Fibroblast of skin of right quadriceps (primary cell): ENCODE measurements at regions not wholly inside any gene's neighbourhood (a gene's known extent, or its start where the extent isn't known, plus 50 kb on each side); places are given as distances from the start of the nearest gene placed in this dataset.
"Not testable (repeated sequence)": the region's sequence is repeated elsewhere in the genome, so short reads cannot be mapped to it uniquely, and the experiment has no call there.

Source experiments
- DNase-seq: peaks from one replicate; pipeline ENCODE4 v3.0.0-alpha.2; 2013

DNA sequence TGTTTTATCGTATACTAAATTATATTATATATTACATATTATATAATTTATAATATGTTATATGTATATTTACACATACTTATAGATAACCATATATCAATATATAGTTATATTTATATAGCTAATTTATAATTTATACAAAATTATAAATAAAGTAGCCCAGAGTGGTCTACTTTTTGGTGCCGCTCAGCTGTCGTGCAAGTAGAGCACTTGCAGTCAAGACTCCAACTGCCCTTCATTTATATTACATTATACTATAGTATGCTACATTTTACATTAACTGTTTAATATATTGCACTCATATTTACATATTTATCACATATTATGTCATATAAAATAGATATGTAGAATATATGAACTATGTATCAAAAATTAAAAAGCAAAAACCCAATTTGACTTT, 1124.7 kb upstream of the MIR17HG start:
- no peak for DNase-seq

- no peak for DNase-seq
These were observed 1117.2 kb upstream of the MIR17HG start for GRCh38 chr13:90230311-90230710.

GRCh38 chr13:90232291-90232690, 1115.2 kb upstream of the MIR17HG start:
- DNase-seq: no peak

DNA sequence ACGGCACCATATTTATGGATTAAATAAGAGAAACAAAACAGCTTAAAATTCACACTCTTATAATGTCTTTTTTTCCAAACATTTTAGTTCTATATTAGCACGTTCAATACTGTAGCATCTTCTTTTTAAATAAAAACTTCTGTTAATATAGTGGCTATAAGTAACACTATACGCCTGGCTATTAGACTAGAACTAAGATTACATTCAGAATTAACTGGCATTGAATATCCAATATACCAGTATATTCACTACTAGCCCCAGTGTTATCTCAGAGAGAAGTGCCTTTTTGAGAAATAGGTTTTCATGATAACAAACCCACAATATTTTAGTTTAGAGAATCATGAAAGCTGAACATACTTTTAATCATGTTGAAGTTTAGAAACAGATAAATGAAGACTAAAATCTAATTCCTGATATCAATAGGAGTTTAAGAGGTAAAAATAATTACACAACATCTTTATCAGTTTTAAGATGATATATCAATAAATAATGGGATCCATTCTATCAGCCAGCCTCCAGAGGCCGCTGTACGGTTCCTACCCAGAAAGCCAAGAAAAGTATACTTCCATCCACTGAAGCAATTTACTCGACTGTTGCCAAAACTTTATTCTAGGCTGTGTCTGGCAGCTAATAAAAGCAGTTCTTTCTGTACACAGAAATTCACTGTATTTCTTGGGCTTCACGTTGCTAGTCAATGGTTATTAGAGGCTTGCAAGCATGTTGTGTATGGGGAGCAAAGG, 1113.4 kb upstream of the MIR17HG start:
- no peak for DNase-seq

GRCh38 chr13:90237852-90238251, 1109.6 kb upstream of the MIR17HG start:
- DNase-seq: no peak

DNA sequence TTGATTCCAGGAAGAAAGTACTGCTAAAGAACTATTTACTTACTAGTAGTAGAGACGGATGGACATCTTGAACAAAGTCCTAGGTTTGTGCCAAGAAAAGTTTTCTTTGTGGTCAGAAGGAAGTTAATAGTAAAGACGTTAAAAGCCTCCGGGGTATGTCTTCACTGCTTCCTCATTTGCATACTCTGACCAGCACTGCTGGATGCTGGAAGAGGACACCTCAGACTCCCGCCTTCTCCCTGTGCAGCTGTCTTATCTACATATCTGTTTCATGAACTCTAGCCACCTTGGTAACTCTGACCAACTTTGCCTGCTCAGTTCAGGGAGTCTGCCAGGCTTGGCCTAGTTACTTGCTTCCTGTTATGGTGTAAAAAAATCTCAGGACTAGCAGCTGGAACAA, 1109.1 kb upstream of the MIR17HG start:
- no peak for DNase-seq

DNA sequence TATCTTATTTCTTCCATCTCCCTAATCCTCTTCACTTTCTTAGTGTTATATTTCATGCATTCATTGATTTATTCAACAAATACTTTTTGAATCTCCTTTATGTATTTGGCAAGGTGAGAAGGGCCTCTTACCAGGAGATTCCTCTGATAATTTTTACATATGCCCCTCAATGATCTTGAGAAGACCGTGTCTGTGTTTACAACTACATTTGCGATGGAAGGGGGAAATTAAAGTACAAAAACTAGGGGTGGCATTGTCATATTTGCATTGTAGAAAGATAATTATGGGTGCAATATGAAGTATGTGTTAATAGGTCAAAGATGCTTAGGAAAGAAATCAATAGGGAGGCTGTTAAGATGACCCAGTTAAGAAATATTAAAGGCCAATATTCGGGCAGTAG, 1108.4 kb upstream of the MIR17HG start:
- no peak for DNase-seq

- DNase-seq: no peak
These were observed 1101.5 kb upstream of the MIR17HG start for GRCh38 chr13:90246005-90246404.

- DNase-seq: no peak
These were observed 1100.7 kb upstream of the MIR17HG start for GRCh38 chr13:90246687-90247345.

DNA sequence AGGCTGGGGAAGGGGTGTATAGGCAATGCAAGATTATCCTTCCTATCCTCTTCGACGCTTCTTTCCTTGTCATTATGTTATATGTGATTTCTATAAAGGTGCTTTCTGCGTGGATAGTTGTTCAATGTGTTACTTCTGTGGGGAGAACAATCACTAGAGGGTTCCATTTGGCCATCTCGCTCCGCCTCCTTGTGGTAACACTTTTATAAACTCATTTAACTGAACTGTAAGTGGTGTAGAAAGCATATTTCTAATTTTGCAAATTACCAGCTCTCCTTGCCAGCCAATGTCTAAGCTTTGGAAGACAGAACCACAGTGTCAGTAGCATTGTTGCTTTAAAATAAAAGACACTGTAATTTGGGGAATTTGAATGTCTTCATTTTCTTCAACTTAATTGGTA, 1093.7 kb upstream of the MIR17HG start:
- no peak for DNase-seq

DNA sequence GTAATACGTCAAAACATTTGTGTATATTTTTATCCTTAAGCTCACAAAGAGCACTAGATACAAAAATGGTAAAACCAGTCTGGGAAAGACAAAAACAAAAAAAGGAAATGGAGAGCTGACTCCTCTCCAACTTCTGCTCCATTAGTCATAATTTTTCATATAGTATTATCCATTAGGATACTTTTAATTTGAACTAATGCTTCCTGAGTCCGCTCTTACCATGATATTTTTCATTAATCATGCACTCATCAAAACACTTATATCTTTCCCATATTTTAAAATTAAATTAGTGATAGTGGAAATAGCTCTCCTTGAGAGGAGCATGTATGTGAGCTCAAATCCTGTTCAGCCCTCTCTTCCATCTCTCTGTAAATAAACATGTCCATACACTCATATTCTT, 1093.0 kb upstream of the MIR17HG start:
- no peak for DNase-seq

GRCh38 chr13:90256746-90257145, 1090.7 kb upstream of the MIR17HG start:
- DNase-seq: no peak

GRCh38 chr13:90258129-90258528, 1089.4 kb upstream of the MIR17HG start:
- DNase-seq: no peak

- no peak for DNase-seq
These were observed 1086.1 kb upstream of the MIR17HG start for GRCh38 chr13:90261343-90261742.

- peak; percentile 16 for DNase-seq
These were observed 1077.3 kb upstream of the MIR17HG start for GRCh38 chr13:90270226-90270625.

- DNase-seq: peak; percentile 48
These were observed 1075.1 kb upstream of the MIR17HG start for GRCh38 chr13:90272356-90272755.

- DNase-seq: no peak
These were observed 1071.3 kb upstream of the MIR17HG start for GRCh38 chr13:90276216-90276615.

- DNase-seq: not testable (repeated sequence)
These were observed 1069.3 kb upstream of the MIR17HG start for GRCh38 chr13:90278231-90278630.

DNA sequence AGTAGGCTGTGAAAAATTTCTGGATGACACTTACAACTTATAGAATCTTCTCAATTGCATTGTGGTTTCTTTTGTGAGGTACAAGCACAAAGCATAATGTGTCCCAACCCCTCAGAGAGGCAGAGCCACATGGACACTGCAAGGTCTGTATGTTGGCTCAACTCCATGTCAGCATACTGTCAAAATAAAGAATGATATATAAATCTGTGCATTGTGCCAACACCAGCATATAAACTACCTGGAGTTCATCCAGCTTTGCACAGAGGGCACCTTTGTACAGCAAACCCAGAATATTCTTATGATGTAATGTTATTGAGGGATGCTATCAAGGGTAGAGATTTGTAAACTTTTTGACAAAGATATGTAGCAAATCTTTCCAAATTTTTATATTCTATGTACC, 1065.8 kb upstream of the MIR17HG start:
- DNase-seq: no peak

DNA sequence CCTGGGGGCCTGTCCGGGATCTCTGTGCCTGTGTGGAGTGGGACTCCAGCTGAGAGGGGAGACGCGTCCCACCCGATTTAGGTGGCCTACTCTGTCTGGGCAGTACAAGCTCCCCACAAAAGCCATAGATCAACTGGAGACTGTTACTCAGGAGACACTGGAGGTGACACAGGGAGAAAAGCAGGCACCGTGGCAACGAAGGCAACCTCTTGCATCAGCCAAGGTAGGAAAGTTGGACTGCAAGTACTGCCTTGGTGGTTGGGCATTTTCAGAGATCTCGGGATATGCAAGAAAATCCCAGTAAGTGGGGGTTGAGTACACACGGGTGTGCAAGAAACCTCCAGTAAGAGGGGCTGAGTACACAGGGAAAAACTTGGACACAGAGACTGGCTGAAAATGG, 1060.0 kb upstream of the MIR17HG start:
- no peak for DNase-seq

DNA sequence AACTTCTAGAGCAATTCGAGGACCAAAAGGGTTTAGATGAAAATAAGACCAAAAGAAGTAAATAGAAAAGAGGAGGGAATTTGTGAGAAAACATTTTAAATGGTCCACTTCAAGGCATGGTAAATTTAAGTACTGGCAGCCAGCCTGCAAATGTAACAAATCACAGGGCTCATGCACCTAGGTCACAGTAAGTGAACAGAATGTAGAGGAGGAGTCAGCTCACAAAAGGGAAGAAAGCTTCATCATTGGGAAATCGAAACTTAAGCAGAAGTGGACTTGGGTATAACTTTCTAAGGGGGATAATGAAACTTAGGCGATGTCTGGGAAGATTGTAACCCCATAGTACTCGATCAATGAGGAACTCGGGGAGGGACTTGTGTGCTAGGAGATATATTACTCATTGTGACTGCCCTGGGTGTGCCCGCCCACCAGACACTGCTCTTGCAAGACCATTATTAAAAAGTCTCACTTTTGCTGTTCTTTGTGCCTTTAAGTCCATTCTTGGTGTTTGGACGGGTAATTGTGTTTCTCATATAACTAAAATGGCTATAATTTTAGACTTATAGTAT, 1053.6 kb upstream of the MIR17HG start:
- no peak for DNase-seq

- DNase-seq: no peak
These were observed 1048.2 kb upstream of the MIR17HG start for GRCh38 chr13:90299238-90299637.

GRCh38 chr13:90300015-90300414, 1047.5 kb upstream of the MIR17HG start:
- no peak for DNase-seq

GRCh38 chr13:90302107-90302506, 1045.4 kb upstream of the MIR17HG start:
- peak; percentile 13 for DNase-seq
